ENCODE measurements at regions not wholly inside any gene's neighbourhood (a gene's known extent, or its start where the extent isn't known, plus 50 kb on each side); places are given as distances from the start of the nearest gene placed in this dataset.
"Not testable (repeated sequence)": the region's sequence is repeated elsewhere in the genome, so short reads cannot be mapped to it uniquely, and the experiment has no call there.

DNA sequence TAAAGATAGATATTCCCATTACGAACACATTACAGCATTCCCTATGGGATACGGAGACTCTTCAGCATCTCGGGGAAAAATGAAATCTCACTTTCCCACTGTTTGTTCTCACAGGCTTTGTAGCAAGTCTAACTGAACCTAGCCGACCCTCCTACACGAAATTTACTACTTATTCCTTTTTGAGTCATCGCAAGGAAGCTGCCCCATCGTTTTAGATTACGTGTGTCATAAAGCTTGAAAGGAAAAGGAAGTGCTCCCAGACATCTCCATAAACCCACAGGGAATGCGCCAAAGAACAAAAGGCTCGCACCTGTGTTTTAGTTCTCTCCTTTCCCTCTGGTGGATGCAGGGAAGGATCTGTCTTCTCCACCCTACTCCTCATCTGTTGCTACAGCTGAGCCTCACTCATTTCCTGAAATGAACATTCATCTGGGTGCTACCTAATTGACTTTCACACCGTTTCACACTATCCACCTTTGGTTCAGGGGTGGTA, 76.2 kb upstream of the STK39 start:
- peaks cover 0 to 14% of the 10 kb centered on the region in 2 donors for H3K4me1 ChIP-seq (replicated peaks in 1 of 2)
- in situ Hi-C loops (cut with MboI; ENCODE audit: low pct_unique_long_range_greater_than_20kb in 2 of 9, low sequenced_read_pairs in 9 of 9, unreplicated experiment in 9 of 9): no loop called here
- ATAC-seq (replicated peaks in 6 of 8): peak in 5 of 8 experiments; percentile 12 to 81 (median 26)
- WGBS, 10 experiments: 15 to 80% (median 69%) methylated on average over 1 to 11 of the region's 11 CpGs; no CpG with 5 or more reads in 1 of the 10 experiments
- H3K27ac ChIP-seq: peak overlapping the region in 1 of 2 donors; percentile 14
- no peak overlapping the region for H3K4me3 ChIP-seq

GRCh38 chr2:168326572-168326971, 79.2 kb upstream of the STK39 start:
- Histone ChIP-seq H3K27ac (no peak overlapping the region), H3K4me1 (replicated peaks in 1 of 2) (peaks cover 0 to 14% of the 10 kb centered on the region in 2 donors), H3K4me3 (no peak overlapping the region)
- ATAC-seq (replicated peaks in 6 of 8): no peak
- WGBS, 10 experiments: 17 to 90% (median 72%) methylated on average over 1 to 2 of the region's 2 CpGs
- in situ Hi-C loops (cut with MboI; ENCODE audit: low pct_unique_long_range_greater_than_20kb in 2 of 9, low sequenced_read_pairs in 9 of 9, unreplicated experiment in 9 of 9): loop anchor here in 4 of 9 experiments (25.0 kb wide), 3 partner anchors 436 to 811 kb away; partner anchors contain the start of gene G6PC2 (in 4 of the 4)

DNA sequence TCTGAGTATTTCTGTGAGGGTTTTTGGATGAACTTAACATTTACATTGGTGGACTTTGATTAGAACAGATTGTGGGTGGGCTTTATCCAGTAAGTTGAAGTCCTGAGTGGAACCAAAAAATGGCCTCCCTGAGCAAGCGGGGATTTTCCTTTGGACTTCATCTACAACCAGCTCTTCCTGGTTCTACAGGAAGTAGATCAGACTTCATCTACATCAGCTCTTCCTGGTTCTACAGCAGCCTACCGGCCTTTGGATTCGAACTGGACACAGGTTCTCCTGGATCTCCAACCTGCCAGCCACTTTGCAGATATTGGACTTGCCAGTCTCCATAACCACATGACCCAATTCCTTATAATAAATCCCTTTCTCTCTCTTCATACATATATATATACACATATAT, 79.9 kb upstream of the STK39 start:
- ATAC-seq (replicated peaks in 6 of 8): no peak
- in situ Hi-C loops (cut with MboI; ENCODE audit: low pct_unique_long_range_greater_than_20kb in 2 of 9, low sequenced_read_pairs in 9 of 9, unreplicated experiment in 9 of 9): loop anchor here in 4 of 9 experiments (25.0 kb wide), 3 partner anchors 435 to 810 kb away; partner anchors contain the start of gene G6PC2 (in 4 of the 4)

GRCh38 chr2:168328421-168328820, 81.0 kb upstream of the STK39 start:
- no peak for ATAC-seq (replicated peaks in 6 of 8)
- in situ Hi-C loops (cut with MboI; ENCODE audit: low pct_unique_long_range_greater_than_20kb in 2 of 9, low sequenced_read_pairs in 9 of 9, unreplicated experiment in 9 of 9): loop anchor here in 4 of 9 experiments (25.0 kb wide), 3 partner anchors 434 to 809 kb away; partner anchors contain the start of gene G6PC2 (in 4 of the 4)
- Histone ChIP-seq H3K4me1 (replicated peaks in 1 of 2) (peaks cover 0 to 7% of the 10 kb centered on the region in 2 donors), H3K4me3 (no peak overlapping the region), H3K27ac (no peak overlapping the region)
- 92 to 100% (median 100%) methylated on average over 1 to 2 of the region's 2 CpGs; no CpG with 5 or more reads in 6 of the 10 experiments for WGBS, 10 experiments

More for the DNA sequence above, 79.9 kb upstream of the STK39 start:
- no peak overlapping the region for H3K4me3 ChIP-seq
- 77 to 100% (median 80%) methylated on average over 1 to 3 of the region's 3 CpGs; no CpG with 5 or more reads in 3 of the 10 experiments for WGBS, 10 experiments
- peaks cover 0 to 14% of the 10 kb centered on the region in 2 donors for H3K4me1 ChIP-seq (replicated peaks in 1 of 2)
- no peak overlapping the region for H3K27ac ChIP-seq

GRCh38 chr2:168330624-168331423, 83.4 kb upstream of the STK39 start:
- no peaks in the 10 kb centered on the region for H3K4me1 ChIP-seq (replicated peaks in 1 of 2)
- in situ Hi-C loops (cut with MboI; ENCODE audit: low pct_unique_long_range_greater_than_20kb in 2 of 9, low sequenced_read_pairs in 9 of 9, unreplicated experiment in 9 of 9): loop anchor here in 4 of 9 experiments (25.0 kb wide), 3 partner anchors 431 to 806 kb away; partner anchors contain the start of gene G6PC2 (in 4 of the 4)
- ATAC-seq (replicated peaks in 6 of 8): no peak
- no peak overlapping the region for H3K27ac ChIP-seq
- H3K4me3 ChIP-seq: no peak overlapping the region

DNA sequence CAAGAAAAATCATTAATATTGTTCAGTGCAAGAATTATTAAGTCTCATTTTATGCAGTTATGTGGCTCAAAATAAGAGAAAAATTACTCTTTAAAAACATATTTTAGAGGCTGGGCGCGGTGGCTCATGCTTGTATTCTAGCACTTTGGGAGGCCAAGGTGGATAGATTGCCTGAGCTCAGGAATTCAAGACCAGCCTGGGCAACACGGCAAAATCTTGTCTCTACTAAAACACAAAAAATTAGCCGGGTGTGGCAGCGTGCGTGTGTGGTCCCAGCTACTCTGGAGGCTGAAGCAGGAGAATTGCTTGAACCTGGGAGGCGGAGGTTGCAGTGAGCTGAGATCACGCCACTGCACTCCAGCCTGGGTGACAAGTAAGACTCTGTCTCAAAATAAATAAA, 87.9 kb upstream of the STK39 start:
- not testable (repeated sequence) for H3K27ac ChIP-seq; H3K4me1 ChIP-seq (replicated peaks in 1 of 2); ATAC-seq (replicated peaks in 6 of 8); H3K4me3 ChIP-seq
- in situ Hi-C loops (cut with MboI; ENCODE audit: low pct_unique_long_range_greater_than_20kb in 2 of 9, low sequenced_read_pairs in 9 of 9, unreplicated experiment in 9 of 9): loop anchor here in 4 of 9 experiments (25.0 kb wide), 3 partner anchors 427 to 802 kb away; partner anchors contain the start of gene G6PC2 (in 4 of the 4)
- 81 to 100% (median 92%) methylated on average over 2 to 8 of the region's 8 CpGs; no CpG with 5 or more reads in 2 of the 10 experiments for WGBS, 10 experiments

GRCh38 chr2:168336786-168337388, 89.5 kb upstream of the STK39 start:
- WGBS, 10 experiments: 69 to 100% (median 86%) methylated on average over 1 to 5 of the region's 6 CpGs; no CpG with 5 or more reads in 2 of the 10 experiments
- in situ Hi-C loops (cut with MboI; ENCODE audit: low pct_unique_long_range_greater_than_20kb in 2 of 9, low sequenced_read_pairs in 9 of 9, unreplicated experiment in 9 of 9): loop anchor here in 4 of 9 experiments (25.0 kb wide), 3 partner anchors 425 to 800 kb away; partner anchors contain the start of gene G6PC2 (in 4 of the 4)

DNA sequence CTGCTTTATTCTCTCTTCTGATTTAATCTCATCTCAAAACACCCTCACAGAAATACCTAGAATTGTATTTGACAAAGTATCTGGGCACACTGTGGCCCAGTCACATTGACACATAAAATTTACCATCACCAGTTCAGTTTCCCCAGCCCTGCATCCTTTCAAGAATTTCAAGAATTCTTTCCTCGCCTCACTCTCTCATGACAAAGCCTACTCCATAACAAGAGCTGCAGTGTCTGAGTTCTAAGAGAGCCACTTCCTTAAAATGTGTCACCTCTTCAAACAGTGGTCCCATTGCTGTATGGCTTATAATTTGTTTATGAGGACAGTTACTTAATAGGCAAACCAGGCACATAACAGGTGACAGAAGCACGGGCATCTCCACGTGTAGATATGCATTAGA, 90.9 kb upstream of the STK39 start:
- ATAC-seq (replicated peaks in 6 of 8): no peak
- in situ Hi-C loops (cut with MboI; ENCODE audit: low pct_unique_long_range_greater_than_20kb in 2 of 9, low sequenced_read_pairs in 9 of 9, unreplicated experiment in 9 of 9): loop anchor here in 4 of 9 experiments (25.0 kb wide), 3 partner anchors 424 to 799 kb away; partner anchors contain the start of gene G6PC2 (in 4 of the 4)
- no peaks in the 10 kb centered on the region for H3K4me1 ChIP-seq (replicated peaks in 1 of 2)
- H3K4me3 ChIP-seq: no peak overlapping the region
- WGBS, 10 experiments: 0 to 80% (median 50%) methylated on average over 1 to 3 of the region's 3 CpGs; no CpG with 5 or more reads in 3 of the 10 experiments
- H3K27ac ChIP-seq: no peak overlapping the region

More at GRCh38 chr2:168336786-168337388, 89.5 kb upstream of the STK39 start:
- ATAC-seq (replicated peaks in 6 of 8): peak in 1 of 8 experiments; percentile 63
- no peaks in the 10 kb centered on the region for H3K4me1 ChIP-seq (replicated peaks in 1 of 2)
- H3K4me3 ChIP-seq: no peak overlapping the region
- H3K27ac ChIP-seq: no peak overlapping the region

DNA sequence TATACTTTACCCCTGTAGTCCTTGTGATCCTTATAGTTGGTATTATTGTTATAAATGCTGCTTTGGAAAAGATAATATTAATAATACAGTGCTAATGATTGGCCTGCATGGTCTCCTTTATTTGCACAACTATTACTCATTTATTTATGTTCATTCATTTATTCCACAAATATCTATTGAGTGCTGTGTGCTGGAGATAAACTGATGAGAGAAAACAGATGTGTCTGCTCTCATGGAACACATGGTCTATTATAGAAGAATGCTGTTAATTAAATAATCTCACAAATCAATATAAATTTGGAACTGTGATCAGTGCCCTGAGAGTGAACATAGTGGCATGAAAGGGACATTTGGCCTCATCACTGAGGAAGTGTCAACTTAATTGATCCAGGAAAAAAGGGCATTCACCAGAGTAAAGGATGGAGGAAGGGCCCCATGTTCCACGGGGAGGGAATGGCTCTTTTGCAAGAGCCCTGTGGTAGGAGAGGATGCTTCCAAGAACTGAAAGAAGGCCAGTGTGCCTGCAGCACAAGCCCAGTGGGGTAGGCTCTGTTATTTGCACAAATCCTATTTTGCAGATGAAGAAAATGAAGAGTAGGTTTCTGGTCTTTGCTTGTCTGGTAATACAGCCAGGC, 91.5 kb upstream of the STK39 start:
- H3K4me1 ChIP-seq (replicated peaks in 1 of 2): no peaks in the 10 kb centered on the region
- in situ Hi-C loops (cut with MboI; ENCODE audit: low pct_unique_long_range_greater_than_20kb in 2 of 9, low sequenced_read_pairs in 9 of 9, unreplicated experiment in 9 of 9): loop anchor here in 4 of 9 experiments (25.0 kb wide), 3 partner anchors 423 to 798 kb away; partner anchors contain the start of gene G6PC2 (in 4 of the 4)
- no peak overlapping the region for H3K4me3 ChIP-seq
- H3K27ac ChIP-seq: no peak overlapping the region
- 0 to 71% (median 44%) methylated on average over 1 of the region's 1 CpG; no CpG with 5 or more reads in 5 of the 10 experiments for WGBS, 10 experiments
- no peak for ATAC-seq (replicated peaks in 6 of 8)

DNA sequence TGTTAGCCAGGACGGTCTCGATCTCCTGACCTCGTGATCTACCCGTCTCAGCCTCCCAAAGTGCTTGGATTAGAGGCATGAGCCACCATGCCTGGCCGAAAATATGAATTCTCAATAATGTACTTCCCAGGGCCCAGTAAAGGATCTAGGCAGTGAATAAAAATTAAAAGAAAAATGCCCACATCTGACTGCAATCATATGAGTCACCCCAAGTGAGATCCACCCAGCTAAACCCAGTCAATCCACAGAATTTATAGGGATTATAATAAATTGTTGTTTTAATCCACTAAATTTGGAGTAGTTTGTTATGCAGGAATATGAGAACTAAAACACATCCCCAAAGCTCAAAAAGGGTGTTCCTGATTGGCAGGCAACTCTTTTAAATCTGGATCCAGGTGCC, 93.5 kb upstream of the STK39 start:
- in situ Hi-C loops (cut with MboI; ENCODE audit: low pct_unique_long_range_greater_than_20kb in 2 of 9, low sequenced_read_pairs in 9 of 9, unreplicated experiment in 9 of 9): loop anchor here in 5 of 9 experiments (10.0 to 25.0 kb wide), 5 partner anchors 414 to 796 kb away; partner anchors contain the start of gene G6PC2 (in 4 of the 5)
- H3K4me3 ChIP-seq: no peak overlapping the region
- ATAC-seq (replicated peaks in 6 of 8): peak in 2 of 8 experiments; percentile 50 to 71
- WGBS, 10 experiments: 67 to 100% (median 100%) methylated on average over 1 to 4 of the region's 5 CpGs; no CpG with 5 or more reads in 7 of the 10 experiments
- no peaks in the 10 kb centered on the region for H3K4me1 ChIP-seq (replicated peaks in 1 of 2)
- no peak overlapping the region for H3K27ac ChIP-seq

DNA sequence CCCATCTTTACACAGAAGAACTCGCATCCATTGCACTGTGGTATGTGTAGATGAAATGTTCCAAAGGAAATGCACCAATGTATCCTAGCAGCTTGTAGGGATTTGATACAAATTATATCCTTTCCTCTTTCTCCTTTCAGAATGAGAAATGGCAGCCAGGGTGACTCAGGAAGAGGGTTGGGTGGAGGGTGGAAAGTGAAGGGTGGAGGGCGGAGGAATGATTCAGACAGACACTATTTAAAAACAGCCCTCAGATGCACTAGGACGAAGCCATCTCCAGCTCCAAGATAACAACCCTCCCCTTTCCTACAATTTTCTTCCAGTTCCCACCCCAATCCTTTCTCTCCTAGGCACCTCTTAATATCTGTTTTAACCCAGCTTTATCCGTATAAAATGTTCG, 96.2 kb upstream of the STK39 start:
- Histone ChIP-seq H3K4me3 (no peak overlapping the region), H3K4me1 (replicated peaks in 1 of 2) (peaks cover 5% of the 10 kb centered on the region in 2 donors), H3K27ac (no peak overlapping the region)
- peak in 3 of 8 experiments; percentile 52 to 80 (median 70) for ATAC-seq (replicated peaks in 6 of 8)
- 20 to 100% (median 71%) methylated on average over 1 to 4 of the region's 5 CpGs; no CpG with 5 or more reads in 3 of the 10 experiments for WGBS, 10 experiments
- in situ Hi-C loops (cut with MboI; ENCODE audit: low pct_unique_long_range_greater_than_20kb in 2 of 9, low sequenced_read_pairs in 9 of 9, unreplicated experiment in 9 of 9): loop anchor here in 5 of 9 experiments (10.0 to 25.0 kb wide), 5 partner anchors 411 to 794 kb away; partner anchors contain the start of gene G6PC2 (in 4 of the 5)

DNA sequence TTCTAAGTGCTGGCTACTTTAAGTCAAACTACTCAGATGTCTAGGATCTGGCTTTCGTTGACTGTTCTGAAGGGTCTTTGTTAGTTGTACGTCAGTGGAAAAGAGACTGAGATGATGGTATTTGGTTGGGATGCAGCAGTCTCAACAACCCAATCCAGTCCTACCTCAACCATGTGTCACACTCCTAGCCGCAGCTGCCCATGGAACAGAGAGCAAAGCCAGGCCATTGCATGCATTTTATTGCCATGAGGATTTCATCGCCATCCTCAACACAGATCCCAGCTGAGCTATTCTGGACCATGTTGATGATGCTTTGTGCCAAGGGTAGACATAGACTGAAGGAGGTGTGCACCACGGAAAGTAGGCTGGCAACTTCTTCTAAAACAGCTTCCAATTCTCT, 97.3 kb upstream of the STK39 start:
- in situ Hi-C loops (cut with MboI; ENCODE audit: low pct_unique_long_range_greater_than_20kb in 2 of 9, low sequenced_read_pairs in 9 of 9, unreplicated experiment in 9 of 9): loop anchor here in 5 of 9 experiments (10.0 to 25.0 kb wide), 5 partner anchors 410 to 793 kb away; partner anchors contain the start of gene G6PC2 (in 4 of the 5)
- Histone ChIP-seq H3K27ac (no peak overlapping the region), H3K4me3 (no peak overlapping the region), H3K4me1 (replicated peaks in 1 of 2) (peaks cover 5% of the 10 kb centered on the region in 2 donors)
- no peak for ATAC-seq (replicated peaks in 6 of 8)
- 33 to 100% (median 87%) methylated on average over 1 to 5 of the region's 5 CpGs; no CpG with 5 or more reads in 2 of the 10 experiments for WGBS, 10 experiments

Measured in motor neuron (in vitro differentiated cells).